ENCODE measurements at regions not wholly inside any gene's neighbourhood (a gene's known extent, or its start where the extent isn't known, plus 50 kb on each side); places are given as distances from the start of the nearest gene placed in this dataset.

DNA sequence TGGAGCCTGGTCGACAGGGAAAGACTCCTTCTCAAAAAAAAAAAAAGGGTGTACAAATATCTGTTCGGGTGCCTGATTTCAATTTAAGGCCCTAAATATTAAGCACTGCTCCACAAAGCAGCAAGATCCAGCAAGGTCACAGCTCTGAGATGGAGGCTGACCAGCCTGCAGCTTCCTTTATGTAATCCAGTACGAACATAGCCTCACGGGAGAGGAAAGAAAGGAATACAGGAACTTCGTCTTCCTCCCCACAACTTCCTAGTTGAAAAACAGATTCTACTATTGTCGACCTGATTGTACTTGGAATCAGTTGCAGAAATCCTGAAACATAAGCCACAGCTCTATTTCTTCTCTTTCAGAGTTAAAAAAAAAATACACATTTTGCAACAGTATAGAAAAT, 53.5 kb upstream of the TBC1D9 start:
- TF ChIP-seq, protein P1, sequence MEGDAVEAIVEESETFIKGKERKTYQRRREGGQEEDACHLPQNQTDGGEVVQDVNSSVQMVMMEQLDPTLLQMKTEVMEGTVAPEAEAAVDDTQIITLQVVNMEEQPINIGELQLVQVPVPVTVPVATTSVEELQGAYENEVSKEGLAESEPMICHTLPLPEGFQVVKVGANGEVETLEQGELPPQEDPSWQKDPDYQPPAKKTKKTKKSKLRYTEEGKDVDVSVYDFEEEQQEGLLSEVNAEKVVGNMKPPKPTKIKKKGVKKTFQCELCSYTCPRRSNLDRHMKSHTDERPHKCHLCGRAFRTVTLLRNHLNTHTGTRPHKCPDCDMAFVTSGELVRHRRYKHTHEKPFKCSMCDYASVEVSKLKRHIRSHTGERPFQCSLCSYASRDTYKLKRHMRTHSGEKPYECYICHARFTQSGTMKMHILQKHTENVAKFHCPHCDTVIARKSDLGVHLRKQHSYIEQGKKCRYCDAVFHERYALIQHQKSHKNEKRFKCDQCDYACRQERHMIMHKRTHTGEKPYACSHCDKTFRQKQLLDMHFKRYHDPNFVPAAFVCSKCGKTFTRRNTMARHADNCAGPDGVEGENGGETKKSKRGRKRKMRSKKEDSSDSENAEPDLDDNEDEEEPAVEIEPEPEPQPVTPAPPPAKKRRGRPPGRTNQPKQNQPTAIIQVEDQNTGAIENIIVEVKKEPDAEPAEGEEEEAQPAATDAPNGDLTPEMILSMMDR (IDR thresholded peaks at IDR 0.05; ENCODE audit: low read depth, low read length) = no peak
- no peak overlapping the region for H3K27ac ChIP-seq (ENCODE audit: low read depth, low read length)
- POLR2A ChIA-PET = no interaction called here
- no peak overlapping the region for H3K4me3 ChIP-seq (ENCODE audit: low read depth, low read length)
- no peak for DNase-seq (ENCODE audit: low read depth, low spot score)
- CTCF ChIA-PET = no interaction called here
- H3K27me3 ChIP-seq (ENCODE audit: control insufficient read depth, insufficient read depth, low read length) = peaks cover 16% of the 10 kb centered on the region
- no peaks in the 10 kb centered on the region for H3K9me3 ChIP-seq (ENCODE audit: control insufficient read depth, insufficient read depth, low read length)

DNA sequence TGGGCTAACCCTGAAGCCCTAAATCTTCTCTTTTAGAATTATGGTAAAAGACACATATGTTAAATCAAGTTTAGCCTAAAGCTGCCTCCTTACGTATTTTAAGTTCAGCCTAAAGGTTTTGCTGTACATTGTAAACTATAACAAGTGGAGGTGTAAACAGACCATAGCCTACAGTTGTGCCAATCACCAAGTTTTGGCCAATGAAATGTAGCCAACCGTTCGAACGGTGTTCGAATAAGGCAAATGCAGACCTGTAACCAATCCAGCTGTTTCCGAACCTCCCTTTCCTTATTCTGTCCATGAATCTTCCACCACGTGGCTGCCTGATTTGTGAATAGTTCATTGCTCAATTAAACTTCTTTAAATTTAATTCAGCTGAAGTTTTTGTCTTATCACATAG, 52.1 kb upstream of the TBC1D9 start:
- no peak overlapping the region for H3K27ac ChIP-seq (ENCODE audit: low read depth, low read length)
- H3K9me3 ChIP-seq (ENCODE audit: control insufficient read depth, insufficient read depth, low read length) = no peaks in the 10 kb centered on the region
- TF ChIP-seq, protein P1 (IDR thresholded peaks at IDR 0.05; ENCODE audit: low read depth, low read length) = no peak
- CTCF ChIA-PET = interaction anchor here (0.6 to 0.8 kb wide), 2 partner anchors 328 to 448 kb away, joined by 3 to 5 read pairs; no protein-coding TSS in a partner anchor
- DNase-seq (ENCODE audit: low read depth, low spot score) = no peak
- POLR2A ChIA-PET = interaction anchor here (0.7 kb wide), 1 partner anchor 64 kb away, joined by 3 read pairs; no protein-coding TSS in a partner anchor
- H3K27me3 ChIP-seq (ENCODE audit: control insufficient read depth, insufficient read depth, low read length) = peaks cover 16% of the 10 kb centered on the region
- H3K4me3 ChIP-seq (ENCODE audit: low read depth, low read length) = no peak overlapping the region

DNA sequence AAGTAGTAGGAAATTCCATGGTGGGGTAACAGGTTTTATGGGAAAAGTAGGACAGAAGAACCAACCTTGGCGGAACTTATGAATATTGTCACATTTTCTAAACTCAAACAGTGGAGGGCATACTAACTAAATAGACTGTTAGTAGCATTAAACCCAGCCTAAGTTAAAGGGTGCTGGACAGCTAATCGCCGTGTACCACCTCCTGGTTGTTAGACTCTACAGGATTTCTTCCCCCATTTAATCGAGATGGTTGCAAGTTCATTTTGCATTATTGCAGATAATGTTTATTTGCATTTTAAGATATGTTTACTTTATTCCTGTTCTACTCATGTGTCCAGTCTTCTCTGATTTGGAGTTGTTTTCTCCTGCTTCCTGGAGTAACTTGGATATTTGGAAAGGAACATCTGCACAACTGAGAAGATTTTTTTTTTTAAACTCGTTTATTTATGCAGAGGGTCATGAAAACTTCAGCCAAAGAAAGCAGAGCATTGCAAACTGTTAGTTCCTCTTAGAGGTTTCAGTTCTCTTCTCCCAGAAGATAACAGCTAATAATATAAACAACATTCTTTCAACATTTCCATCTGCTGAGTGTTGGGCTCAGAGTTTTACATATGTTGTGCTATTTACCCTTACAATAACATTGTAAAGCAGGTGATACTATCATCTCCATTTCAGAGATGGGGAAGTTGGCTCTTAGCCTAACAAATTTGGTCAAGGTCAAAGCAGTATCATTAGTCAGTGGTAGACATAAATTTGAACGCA, 51.5 kb upstream of the TBC1D9 start:
- H3K9me3 ChIP-seq (ENCODE audit: control insufficient read depth, insufficient read depth, low read length) = no peaks in the 10 kb centered on the region
- peak; percentile 66 for DNase-seq (ENCODE audit: low read depth, low spot score)

DNA sequence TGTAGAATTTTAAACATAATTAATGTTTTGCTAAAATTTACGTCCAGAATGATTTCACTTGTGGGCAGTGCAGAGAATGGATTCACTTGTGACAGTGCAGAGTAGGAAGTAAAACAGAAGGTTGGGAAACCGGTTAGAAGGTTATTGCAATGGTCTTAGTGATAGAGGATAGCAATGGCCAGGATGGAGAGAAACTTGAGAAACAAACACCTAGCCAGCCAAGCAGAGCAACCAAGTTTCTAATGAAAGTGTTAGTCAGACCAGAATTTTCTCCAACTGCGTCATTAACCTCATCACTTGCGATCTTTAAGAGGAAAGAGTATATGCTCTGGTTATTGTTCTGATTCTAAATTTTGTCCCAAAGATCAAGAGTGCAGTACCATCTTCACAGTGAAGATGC, 50.0 kb upstream of the TBC1D9 start:
- peaks cover 11% of the 10 kb centered on the region for H3K27me3 ChIP-seq (ENCODE audit: control insufficient read depth, insufficient read depth, low read length)
- ChIA-PET CTCF (no interaction called here), POLR2A (no interaction called here)
- H3K4me3 ChIP-seq (ENCODE audit: low read depth, low read length) = no peak overlapping the region
- H3K9me3 ChIP-seq (ENCODE audit: control insufficient read depth, insufficient read depth, low read length) = no peaks in the 10 kb centered on the region
- H3K27ac ChIP-seq (ENCODE audit: low read depth, low read length) = no peak overlapping the region
- DNase-seq (ENCODE audit: low read depth, low spot score) = no peak
- TF ChIP-seq, protein P1 (IDR thresholded peaks at IDR 0.05; ENCODE audit: low read depth, low read length) = no peak

More for the DNA sequence above, 51.5 kb upstream of the TBC1D9 start:
- CTCF ChIA-PET = interaction anchor here (0.6 to 1.3 kb wide), 3 partner anchors 44 to 448 kb away, joined by 3 to 5 read pairs (median 3); no protein-coding TSS in a partner anchor
- POLR2A ChIA-PET = interaction anchor here (0.7 kb wide), 1 partner anchor 64 kb away, joined by 3 read pairs; no protein-coding TSS in a partner anchor
- Histone ChIP-seq H3K4me3 (ENCODE audit: low read depth, low read length) (no peak overlapping the region), H3K27me3 (ENCODE audit: control insufficient read depth, insufficient read depth, low read length) (peaks cover 16% of the 10 kb centered on the region), H3K27ac (ENCODE audit: low read depth, low read length) (no peak overlapping the region)
- TF ChIP-seq, protein P1 (IDR thresholded peaks at IDR 0.05; ENCODE audit: low read depth, low read length) = no peak

All from AG04450 (cell line).